HG03565 (cell line): ENCODE measurements at regions not wholly inside any gene's neighbourhood (a gene's known extent, or its start where the extent isn't known, plus 50 kb on each side); places are given as distances from the start of the nearest gene placed in this dataset.
"Not testable (repeated sequence)": the region's sequence is repeated elsewhere in the genome, so short reads cannot be mapped to it uniquely, and the experiment has no call there.

Experiments used
- ATAC-seq: cut with Tn5 transposase; IDR thresholded peaks from one replicate; pipeline ENCODE4 v1.9.1; 2021; ENCODE audit warnings: mild to moderate bottlenecking, moderate library complexity; ENCODE audit not compliant: unreplicated experiment

DNA sequence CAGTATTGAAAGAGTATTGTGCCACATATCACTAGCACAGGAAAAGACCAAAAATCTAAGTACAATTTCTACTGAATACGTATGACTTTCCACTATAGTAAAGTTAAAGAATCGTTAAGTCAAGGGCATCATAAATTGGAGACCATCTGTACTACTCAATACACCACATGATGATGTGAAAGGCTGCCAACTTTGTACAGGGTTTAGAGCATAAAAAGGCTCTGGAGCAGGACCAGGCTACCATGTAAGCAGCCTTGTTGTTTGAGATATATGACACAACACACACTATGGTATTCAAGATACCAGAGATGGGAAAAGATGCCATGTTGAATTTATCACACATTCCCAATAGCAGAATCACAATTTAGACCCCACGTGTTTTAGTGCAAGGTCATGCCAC lies 294.9 kb upstream of the TRPC5 start:
- no peak for ATAC-seq

DNA sequence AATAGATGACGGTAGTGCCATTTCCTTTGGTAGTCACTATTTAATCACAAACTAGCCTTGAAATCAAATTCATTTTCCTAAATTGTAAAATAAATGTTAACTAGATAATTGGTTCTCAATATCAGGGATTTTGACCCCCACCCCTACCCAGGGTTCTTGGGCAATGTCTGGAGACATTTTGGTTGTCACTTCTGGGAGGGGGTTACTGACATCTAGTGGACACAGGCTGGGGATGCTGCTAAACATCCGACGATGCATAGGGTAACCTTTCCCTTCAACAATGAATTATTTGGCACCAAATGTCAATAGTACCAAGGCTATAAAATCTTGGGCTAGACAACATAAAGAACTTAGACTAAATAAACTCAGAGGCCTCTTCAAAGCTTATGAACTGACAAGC lies 285.8 kb upstream of the TRPC5 start:
- no peak for ATAC-seq

DNA sequence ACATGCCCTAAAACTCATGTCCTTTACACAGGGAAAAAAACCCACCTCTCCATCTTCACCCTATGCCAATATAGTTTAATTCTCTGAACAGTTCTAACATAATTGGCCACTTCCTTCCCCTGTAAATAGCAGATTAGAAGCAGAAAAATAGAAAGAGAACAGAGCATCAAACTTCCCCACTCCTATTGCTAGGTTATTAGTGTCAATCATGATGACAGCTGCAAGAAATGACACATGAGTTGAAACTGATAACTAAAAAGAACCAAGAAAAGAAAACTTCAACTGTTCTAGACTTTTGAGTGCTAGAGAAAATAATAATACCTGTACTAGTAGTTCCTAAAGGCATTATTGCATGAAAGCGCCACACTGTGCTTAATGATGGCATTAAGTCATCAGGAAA lies 284.5 kb upstream of the TRPC5 start:
- no peak for ATAC-seq

DNA sequence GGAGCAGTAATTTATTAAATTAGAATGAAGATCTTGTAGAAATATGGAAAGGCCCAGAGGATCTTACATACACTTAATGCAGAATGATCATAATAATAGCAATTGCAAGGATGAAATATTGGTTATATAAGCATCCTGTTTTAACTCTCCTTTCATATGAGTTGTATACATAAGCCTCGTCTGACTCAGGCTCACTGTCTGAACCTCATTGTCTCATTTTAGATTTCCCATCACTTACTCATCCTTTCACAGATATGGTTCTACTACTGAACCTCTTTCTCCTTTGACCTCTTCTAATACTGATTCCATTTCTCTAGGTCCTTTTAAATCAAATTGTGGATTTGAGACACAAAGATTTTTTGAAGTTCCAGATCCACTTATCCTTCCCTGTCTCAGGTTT lies 277.3 kb upstream of the TRPC5 start:
- ATAC-seq, result no peak

DNA sequence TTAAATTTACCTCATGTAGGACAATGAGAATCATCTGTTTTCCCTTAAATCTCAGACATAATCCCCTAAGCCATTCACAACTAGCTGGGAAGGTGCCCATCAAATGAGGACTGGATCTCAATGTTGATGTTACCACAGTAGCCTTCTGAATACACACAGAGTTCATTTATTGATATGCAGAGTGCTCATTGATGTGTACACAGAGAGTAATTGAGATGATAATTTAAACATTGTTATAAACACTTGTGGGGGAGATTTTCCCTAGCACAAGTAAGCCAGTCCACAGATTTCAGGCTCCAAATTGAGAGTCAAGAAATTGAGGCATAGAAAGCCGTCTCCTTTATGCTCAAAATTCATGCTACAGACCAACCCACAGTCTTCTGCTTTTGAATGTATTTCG lies 273.4 kb upstream of the TRPC5 start:
- ATAC-seq, result no peak

DNA sequence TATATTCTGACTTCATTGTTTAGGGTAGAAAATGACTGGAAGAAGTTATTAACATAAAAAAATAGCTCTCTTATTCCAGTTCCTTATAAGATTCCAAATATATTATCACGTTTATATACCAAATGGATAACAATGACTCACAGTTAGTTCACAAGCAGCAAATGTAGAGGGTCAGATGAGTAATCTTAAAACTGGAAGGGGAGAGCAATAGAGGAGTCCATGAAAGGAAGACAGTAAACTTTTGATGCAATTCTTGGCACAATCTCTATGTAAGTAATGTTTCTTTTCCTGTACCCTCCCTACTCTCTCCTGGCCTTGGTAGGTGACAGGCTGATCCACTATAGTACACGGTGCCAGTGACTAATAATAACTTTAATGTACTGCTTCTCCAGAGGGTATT lies 259.0 kb upstream of the TRPC5 start:
- no peak for ATAC-seq

DNA sequence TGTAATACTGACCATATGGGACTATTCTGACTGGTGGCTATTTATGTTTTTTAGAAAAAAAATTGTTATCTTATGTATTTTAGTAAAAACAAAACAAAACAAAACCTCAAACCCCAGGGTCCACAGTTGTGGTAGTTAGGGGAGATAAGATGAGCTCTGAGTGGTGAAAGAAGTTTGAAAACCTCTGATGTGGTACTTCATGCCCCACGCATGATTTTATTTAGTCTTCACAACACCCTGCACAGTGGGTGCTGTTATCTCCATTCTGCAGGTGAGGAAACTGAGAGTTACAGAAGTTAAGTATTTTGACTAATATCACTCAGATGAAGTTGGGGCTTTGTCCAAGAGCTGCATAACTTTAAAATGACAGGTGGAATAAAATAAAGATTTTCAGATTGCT lies 230.6 kb upstream of the TRPC5 start:
- ATAC-seq, result peak; percentile 63

DNA sequence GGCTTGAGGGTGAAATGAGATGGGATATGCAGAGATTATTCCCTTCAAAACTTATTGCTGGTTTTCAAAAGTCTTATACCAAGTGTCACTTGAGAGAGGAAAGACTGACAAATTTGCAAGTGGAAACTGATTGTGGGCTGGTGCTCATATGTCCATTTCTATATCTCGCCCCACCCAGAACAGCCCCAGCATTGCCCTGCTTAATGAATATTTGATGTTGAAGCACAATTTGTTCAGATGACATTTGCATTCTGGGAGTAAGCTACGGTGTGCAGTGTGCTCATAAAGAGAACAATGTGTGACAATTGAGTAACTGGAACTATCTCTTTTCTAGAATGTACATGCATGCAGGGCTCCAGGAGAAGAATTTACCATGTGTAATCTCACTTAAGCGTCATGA lies 223.5 kb upstream of the TRPC5 start:
- no peak for ATAC-seq

DNA sequence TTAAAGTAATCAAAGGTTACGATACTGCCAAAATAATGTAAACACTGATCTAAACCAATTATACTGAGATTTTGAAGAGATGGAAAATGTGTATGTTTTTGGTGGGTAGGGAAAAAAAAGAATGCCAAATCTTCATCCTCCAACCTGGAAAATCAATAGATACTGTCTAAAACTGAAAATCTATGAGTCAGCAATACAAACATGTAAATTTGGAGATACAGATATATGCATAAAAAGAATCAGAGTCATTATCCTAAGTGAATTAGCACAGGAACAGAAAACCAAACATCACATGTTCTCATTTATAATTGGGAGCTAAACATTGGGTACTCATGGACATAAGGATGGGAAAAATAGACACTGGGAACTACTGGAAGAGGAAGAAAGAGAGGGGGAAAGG lies 197.4 kb upstream of the TRPC5 start:
- no peak for ATAC-seq

DNA sequence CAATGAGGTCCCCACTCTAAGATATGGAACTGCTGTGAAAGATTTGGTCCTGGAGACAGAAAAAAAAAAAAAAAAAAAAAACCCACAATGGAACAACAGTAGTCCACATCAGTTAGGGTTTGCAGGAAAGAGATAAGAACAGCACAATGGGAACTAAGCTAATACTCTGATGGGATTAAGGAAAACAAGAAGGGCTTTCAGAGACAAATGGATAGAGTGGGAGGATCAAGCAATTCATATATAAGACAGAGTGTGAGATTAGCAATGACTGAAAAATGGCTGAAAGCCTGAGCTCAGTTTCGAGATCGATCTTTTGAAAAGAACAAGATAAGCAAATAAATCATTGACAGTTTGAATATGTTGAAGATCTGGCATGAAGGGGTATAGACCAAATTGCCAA lies 188.4 kb upstream of the TRPC5 start:
- ATAC-seq, result no peak

DNA sequence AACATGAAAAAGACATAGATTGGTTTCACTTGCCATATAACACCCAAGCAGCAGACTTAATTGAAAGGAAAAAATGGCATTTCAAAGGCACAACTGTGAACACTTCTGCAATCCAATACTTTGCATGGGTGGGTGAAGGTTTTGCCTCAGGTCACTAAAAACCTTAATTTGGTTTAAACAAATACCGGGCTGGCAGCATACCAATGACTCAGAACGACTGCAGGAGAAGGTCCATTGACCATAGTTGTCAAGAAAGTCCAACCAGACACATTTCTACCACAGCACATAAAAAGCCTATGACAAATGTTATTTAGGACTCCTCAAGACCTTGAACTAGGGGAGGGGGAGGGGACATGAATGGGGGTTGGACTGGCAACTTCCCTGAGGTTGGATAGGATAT lies 183.6 kb upstream of the TRPC5 start:
- no peak for ATAC-seq

DNA sequence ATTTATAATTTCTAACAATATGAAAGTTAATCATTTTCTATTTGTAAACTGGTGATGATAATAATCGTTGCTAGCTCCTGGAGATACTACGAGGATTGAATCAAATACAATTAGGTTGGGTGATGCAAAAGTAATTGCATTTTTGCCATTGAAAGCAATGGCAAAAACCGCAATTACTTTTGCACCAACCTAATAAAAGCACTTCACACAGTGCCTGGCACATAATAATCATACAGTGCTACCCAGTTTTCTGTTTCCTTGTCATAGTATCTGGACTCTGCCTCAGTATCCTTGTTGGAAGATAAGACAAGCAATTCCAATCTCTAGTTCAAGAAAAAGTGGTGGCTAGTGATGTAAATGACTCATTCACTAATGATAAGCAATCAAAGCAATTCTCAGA lies 176.8 kb upstream of the TRPC5 start:
- no peak for ATAC-seq

DNA sequence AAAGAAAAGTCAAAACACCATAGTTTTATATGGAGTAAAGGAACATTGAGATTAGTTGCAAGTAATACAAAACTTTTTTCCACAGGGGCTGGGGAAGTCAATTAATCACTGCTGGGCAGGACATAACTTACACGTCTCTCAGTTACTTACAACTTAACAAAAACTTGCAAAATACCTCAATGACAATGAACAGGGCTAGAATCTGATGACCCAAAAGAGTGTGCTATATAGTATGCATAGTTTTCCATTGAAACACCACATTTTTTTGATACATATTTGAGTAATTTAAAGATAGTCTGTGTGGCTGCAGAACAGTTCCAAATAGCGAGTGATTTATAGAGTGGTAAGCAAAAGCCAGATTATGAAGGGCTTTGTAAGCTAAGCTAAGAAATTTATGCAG lies 172.3 kb upstream of the TRPC5 start:
- no peak for ATAC-seq

DNA sequence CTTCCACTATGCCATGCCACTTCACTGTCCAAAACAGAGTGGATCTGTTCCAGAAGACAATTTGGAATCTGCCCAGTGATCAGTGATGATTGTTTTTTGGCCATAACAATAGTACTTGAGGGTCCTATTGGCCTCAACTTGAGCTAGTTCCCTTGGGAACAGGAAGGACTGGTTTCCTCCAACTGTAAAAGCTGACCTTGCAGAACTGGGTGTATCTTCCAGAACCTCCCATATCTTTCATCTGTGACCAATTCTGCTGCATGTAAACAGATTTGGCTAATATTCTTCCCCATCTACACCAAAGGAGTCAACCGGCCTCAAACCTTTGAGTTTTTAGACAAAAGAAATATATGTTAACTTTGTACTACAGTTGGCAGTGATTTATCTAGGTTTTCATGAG lies 165.1 kb upstream of the TRPC5 start:
- ATAC-seq, result no peak

DNA sequence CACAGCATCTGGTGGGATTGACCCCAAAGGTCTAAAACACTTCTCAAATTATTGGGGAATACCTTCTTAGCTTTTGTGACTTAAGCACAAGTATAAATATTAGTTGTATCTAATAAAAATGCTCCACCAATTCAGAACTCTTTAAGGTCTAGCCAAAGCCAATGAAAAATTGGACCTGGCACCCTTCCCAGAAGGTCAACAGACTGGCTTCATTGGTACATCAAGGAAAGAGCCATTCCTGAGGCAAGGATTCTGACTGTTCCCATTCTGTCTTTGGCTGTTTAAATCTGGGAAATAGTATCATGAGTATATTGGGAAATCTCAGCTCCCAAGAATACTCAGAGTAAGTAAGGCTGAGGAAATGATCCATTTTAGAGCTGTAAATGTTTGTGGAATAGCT lies 153.0 kb upstream of the TRPC5 start:
- ATAC-seq, result no peak

DNA sequence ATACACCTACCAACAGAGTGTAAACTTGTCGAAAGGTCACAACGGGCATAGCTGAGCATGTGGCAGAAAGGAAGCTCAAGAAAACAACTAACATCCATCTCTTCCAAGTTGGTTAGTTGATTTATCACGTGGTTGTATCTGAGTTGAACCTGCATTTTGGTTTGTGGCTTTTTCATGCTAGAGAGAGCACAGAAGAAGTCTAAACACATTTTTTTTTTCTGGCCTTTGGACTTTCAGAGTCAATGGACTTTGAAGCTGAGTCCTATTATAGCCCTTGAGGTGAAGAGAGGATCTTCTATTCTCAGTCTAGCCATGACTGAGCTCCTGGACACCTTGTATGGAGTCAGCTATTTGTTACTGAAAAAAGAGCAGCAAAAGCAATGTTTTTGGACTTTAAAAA lies 150.6 kb upstream of the TRPC5 start:
- no peak for ATAC-seq

DNA sequence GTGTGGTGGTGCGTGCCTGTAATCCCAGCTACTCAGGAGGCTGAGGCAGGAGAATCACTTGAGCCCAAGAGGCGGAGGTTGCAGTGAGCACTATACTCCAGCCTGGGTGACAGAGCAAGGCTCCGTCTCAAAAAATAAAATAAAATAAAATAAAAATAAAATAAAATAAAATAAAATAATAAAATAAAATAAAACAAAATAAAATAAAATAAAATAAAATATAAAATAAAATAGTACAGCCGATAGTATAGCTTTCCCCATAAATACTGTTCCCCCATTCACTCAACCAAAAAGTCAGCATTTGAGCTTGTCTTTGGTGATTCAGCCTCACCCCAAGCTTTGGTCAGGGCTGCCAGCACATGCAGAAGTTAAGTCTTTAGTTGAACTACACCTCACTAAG lies 144.2 kb upstream of the TRPC5 start:
- not testable (repeated sequence) for ATAC-seq

DNA sequence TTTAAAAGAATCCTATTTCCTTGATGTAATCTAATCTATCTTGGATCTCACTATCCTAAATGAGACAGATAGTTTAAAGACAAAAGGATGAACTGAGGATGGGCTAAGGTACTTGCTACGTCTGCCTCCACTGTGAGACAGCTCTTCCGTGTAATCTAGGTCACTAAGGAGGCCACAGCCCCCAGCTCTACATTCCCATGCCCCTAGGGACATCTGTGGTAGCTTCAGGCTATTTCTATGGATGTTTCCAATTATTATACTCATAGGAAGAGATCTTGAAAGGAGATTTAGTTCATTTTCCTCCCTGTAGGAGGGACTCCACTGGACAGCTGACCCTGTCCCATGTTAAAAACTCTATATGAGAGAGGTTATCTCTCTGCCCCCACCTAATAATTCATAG lies 140.8 kb upstream of the TRPC5 start:
- ATAC-seq, result no peak

DNA sequence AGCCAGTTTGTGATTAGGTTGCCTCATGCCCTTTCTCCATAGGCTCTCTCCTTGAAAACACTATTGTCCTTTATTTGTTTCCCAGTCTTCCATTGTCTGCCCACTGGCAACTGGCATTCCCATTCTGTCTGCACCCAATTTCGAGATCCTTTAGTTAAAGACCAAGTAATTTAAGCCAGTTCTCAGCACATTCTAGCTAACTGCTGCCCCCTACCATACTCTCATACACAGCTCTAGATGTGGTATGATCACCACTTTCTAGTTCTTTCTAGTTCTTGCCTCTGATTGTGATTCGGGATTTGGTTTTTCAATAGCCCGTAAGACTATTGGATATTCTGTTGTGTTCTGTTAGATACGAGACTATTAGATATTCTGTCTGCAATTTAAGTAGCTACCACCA lies 135.8 kb upstream of the TRPC5 start:
- no peak for ATAC-seq

DNA sequence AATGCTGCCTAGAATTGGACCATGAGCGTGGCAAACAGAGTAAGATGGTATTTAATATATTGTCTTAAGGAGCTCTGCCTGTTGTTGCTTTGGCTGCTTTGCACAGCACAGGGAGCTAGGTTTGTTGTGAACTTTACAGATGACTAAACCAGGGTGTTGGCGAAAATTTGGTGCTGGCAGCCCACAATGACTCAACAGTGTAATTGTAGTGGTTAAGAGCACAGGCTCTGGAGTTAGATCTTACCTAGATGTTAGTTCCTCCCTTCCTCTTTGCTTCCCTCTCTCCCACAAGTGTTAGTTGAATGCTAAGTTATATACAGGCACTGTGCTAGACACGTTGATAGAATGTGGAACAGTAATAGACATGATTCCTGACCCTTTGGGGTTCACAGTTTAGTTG lies 128.9 kb upstream of the TRPC5 start:
- peak; percentile 73 for ATAC-seq

DNA sequence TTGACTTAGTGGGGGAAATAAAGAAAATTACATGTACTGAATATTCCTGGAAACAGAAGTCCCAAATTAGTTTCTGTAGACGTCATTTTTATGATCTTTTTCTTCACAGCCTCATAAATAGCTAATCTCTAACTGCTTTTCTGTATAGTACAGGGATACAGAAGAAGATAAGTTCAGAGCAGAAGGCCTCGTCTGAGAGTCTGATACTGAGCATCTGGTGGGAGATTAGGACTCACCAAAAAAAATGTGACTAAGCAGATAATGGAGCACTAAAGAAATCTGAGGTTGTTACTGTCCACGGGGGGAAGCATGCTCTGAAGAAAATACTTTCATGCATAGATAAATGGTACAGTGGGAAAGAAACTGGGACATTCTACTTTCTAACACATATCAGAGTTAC lies 115.3 kb upstream of the TRPC5 start:
- ATAC-seq, result no peak

DNA sequence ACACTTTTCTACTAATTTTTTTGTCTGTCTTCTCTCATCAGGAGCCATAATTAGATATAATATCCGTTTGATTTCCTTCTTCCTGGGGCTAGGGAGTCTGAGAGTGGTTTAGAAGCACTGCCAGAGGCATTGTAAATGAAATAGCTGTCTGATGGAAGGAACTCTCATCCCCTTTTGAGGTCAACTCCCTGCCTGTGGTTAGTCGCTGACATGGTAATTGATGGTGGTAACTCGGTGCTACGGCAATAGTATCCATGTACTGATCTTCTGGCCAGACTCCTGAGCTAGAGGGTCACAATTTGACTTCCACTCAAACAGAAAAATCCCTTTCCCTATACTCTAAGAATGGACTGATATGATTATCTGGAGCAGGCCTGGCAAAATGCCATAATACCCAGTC lies 108.1 kb upstream of the TRPC5 start:
- ATAC-seq, result no peak

DNA sequence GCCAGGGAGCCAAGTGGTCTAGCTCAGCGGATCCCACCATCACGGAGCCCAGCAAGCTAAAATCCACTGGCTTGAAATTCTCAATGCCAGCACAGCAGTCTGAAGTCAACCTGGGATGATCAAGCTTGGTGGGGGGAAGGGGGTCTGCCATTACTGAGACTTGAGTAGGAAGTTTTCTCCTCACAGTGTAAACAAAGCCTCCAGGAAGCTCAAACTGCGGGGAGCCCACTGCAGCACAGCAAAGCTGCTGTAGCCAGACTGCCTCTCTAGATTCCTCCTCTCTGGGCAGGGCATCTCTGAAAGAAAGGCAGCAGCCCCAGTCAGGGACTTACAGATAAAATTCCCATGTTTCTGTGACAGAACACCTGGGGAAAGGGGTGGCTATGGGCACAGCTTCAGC lies 98.8 kb upstream of the TRPC5 start:
- ATAC-seq, result not testable (repeated sequence)

DNA sequence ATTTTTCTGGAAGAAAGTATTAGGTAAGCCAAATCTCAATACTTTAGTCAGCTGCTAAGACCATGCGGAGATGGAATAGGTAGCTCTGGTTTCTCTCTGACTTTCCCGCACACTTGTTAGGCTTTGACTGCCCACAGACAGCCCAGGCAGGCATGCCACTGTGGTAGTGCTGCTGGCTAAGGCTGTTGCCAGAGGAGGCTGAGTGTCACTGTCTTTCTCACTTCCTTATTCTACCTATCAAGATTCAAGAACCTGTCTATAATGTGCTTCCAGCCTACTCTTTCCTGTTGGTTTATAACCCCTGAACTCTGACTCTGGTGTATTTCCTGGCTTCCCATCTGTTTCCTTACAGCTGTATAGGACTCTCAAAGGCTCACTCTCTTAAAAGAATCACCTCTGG lies 81.8 kb upstream of the TRPC5 start:
- ATAC-seq, result no peak
